Hindlimb muscle (tissue), 1 donor: ENCODE measurements at regions not wholly inside any gene's neighbourhood (a gene's known extent, or its start where the extent isn't known, plus 50 kb on each side); places are given as distances from the start of the nearest gene placed in this dataset.
"Not testable (repeated sequence)": the region's sequence is repeated elsewhere in the genome, so short reads cannot be mapped to it uniquely, and the experiment has no call there.

Source experiments
- DNase-seq: peaks from one replicate; pipeline ENCODE4 v3.0.0-alpha.2; 2013

GRCh38 chrY:20643055-20643454 is 67.5 kb downstream of the EIF1AY start:
- DNase-seq, result no peak

- peak; percentile 0 for DNase-seq
Observed at GRCh38 chrY:20648265-20648664, 72.7 kb downstream of the EIF1AY start.

- not testable (repeated sequence) for DNase-seq
Observed at GRCh38 chrY:20648891-20649290, 73.3 kb downstream of the EIF1AY start.

GRCh38 chrY:20651481-20651880 is 75.9 kb downstream of the EIF1AY start:
- DNase-seq, result no peak

- no peak for DNase-seq
Observed at GRCh38 chrY:20659450-20659849, 83.9 kb downstream of the EIF1AY start.

GRCh38 chrY:20662204-20662603 is 86.6 kb downstream of the EIF1AY start:
- DNase-seq, result no peak

- DNase-seq, result no peak
Observed at GRCh38 chrY:20664196-20664595, 88.6 kb downstream of the EIF1AY start.

- DNase-seq, result not testable (repeated sequence)
Observed at GRCh38 chrY:20665357-20665756, 89.8 kb downstream of the EIF1AY start.

- DNase-seq, result no peak
Observed at GRCh38 chrY:20681935-20682334, 74.0 kb upstream of the RPS4Y2 start.

GRCh38 chrY:20683371-20683770 is 72.5 kb upstream of the RPS4Y2 start:
- DNase-seq, result no peak

GRCh38 chrY:20686674-20687073 is 69.2 kb upstream of the RPS4Y2 start:
- no peak for DNase-seq
